ENCODE measurements at regions not wholly inside any gene's neighbourhood (a gene's known extent, or its start where the extent isn't known, plus 50 kb on each side); places are given as distances from the start of the nearest gene placed in this dataset.

- H3K4me3 ChIP-seq (ENCODE audit: low read depth, low read length) = no peak overlapping the region
- CTCF ChIA-PET = no interaction called here
- POLR2A ChIA-PET = no interaction called here
- H3K4me1 ChIP-seq (ENCODE audit: control insufficient read depth, insufficient read depth, low read length) = no peaks in the 10 kb centered on the region
- H3K9me3 ChIP-seq (ENCODE audit: control insufficient read depth, insufficient read depth, low read depth, low read length) = no peaks in the 10 kb centered on the region
- H3K27ac ChIP-seq (ENCODE audit: extremely low read depth, low read depth, low read length) = no peak overlapping the region
- TF ChIP-seq ZNF398 (tag by site-specific recombination; IDR thresholded peaks at IDR 0.05) (no peak), ZSCAN18 (tag by site-specific recombination; IDR thresholded peaks at IDR 0.05) (no peak), HIC1 (tag by site-specific recombination; IDR thresholded peaks at IDR 0.05) (no peak), ZNF341 (tag by site-specific recombination; IDR thresholded peaks at IDR 0.05; ENCODE audit: low read depth) (no peak), ZNF571 (tag by site-specific recombination; IDR thresholded peaks at IDR 0.05) (no peak), SCRT1 (tag by site-specific recombination; IDR thresholded peaks at IDR 0.05; ENCODE audit: borderline replicate concordance) (no peak), KLF16 (tag by site-specific recombination; IDR thresholded peaks at IDR 0.05) (no peak), ZNF114 (tag by site-specific recombination; IDR thresholded peaks at IDR 0.05) (no peak), ZNF280C (tag by site-specific recombination; IDR thresholded peaks at IDR 0.05) (no peak), MZF1 (tag by site-specific recombination; IDR thresholded peaks at IDR 0.05; ENCODE audit: borderline replicate concordance) (no peak), PRDM2 (tag by site-specific recombination; IDR thresholded peaks at IDR 0.05; ENCODE audit: borderline replicate concordance) (no peak), ZNF174 (tag by site-specific recombination; IDR thresholded peaks at IDR 0.05) (no peak), ZNF274 (IDR thresholded peaks at IDR 0.05; ENCODE audit: low read length) (no peak), ZNF274 (tag by site-specific recombination; IDR thresholded peaks at IDR 0.05; ENCODE audit: borderline replicate concordance) (no peak), GLIS2 (tag by site-specific recombination; IDR thresholded peaks at IDR 0.05) (no peak), ZBTB7A (tag by site-specific recombination; IDR thresholded peaks at IDR 0.05; ENCODE audit: low read depth) (no peak)
- H3K36me3 ChIP-seq (ENCODE audit: control insufficient read depth in 2 of 2, insufficient read depth in 1 of 2, low read length in 2 of 2) = no peaks in the 10 kb centered on the region
These were observed 831.0 kb downstream of the C4orf33 start for GRCh38 chr4:129926936-129927335.

All from HEK293 (cell line).